HG02763 (cell line): ENCODE measurements at regions not wholly inside any gene's neighbourhood (a gene's known extent, or its start where the extent isn't known, plus 50 kb on each side); places are given as distances from the start of the nearest gene placed in this dataset.

ENCODE experiments used
- ATAC-seq: cut with Tn5 transposase; IDR thresholded peaks from one replicate; pipeline ENCODE4 v1.9.1; 2021; ENCODE audit warnings: mild to moderate bottlenecking, moderate library complexity; ENCODE audit not compliant: unreplicated experiment

DNA sequence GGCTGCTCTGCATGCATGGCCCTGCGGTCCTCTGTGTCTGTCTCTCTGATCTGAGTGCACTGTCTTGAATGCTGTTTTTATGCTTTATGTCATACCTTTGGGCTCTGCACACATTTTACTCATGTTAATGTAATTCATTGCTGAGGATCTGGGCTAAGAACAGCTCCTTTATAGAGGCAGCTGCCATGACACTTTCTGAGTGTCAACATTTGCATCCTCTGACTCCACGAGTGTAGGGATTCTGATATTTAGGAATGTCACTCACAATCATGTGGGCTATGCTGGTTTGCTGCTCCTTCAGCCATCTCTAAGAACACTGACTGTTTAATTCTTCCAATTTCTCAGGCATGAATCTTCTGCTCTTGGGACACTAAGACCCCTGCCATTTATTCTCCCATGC, 192.2 kb upstream of the CPEB2 start:
- no peak for ATAC-seq

DNA sequence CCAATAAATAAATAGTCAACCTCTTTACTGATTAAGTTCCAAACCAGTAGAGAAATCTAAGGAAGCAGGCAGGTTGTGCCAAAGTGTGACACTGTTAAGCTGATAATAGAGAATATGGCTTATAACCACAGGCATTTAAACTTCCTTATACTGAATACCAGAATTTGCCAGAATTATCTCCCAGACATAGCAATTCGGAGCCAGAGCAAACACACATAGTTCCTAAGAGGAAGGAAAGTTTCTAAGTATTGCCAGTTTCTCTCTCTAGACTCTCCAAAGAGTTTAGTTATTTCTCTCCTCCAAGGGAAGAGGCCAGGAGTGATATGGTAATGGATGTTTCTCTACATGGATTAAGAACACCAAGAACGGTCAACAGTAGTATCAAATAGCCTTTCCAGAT, 191.7 kb upstream of the CPEB2 start:
- no peak for ATAC-seq

DNA sequence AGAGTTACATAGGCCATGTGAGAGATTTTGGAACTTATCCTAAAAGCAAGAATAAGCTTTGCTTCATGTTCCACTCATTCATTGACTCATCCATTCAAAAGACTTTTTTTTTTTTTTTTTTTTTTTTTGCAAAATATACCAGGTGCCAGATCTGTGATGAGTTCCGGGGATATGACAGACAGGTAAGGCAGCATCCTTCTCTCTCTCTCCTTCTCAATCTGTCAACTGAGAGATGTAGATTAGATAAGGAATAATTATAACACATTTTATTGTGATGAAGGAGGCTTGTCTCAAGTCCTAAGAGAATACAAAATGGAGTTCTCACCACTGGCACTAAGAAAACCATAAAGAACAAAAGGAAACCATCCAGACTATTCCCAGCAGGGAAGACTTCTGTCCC, 190.2 kb upstream of the CPEB2 start:
- ATAC-seq: no peak

DNA sequence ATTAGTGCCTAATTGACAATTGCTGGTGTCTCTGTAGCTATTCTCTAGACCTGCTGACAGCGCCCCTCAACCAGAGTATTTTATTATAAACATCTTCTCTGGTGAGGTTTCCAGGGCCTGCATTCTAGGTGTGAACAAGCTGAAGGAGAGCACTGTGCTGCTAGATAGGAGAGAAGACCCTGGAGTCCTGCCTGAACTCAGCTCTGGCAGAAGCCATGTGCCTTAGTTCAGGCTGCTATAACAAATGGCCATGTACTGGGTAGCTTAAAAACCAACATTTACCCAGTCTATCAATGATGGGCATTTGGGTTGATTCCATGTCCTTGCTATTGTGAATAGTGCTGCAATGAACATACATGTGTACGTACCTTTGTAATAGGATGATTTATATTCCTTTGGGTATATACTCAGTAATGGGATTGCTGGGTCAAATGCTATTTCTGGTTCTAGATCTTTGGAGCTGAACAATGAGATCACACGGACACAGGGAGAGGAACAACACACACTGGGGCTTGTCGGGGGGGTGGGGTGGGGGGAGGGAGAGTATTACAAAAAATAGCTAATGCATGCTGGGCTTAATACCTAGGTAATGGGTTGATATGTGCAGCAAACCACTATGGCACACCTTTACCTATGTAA, 185.5 kb upstream of the CPEB2 start:
- no peak for ATAC-seq

DNA sequence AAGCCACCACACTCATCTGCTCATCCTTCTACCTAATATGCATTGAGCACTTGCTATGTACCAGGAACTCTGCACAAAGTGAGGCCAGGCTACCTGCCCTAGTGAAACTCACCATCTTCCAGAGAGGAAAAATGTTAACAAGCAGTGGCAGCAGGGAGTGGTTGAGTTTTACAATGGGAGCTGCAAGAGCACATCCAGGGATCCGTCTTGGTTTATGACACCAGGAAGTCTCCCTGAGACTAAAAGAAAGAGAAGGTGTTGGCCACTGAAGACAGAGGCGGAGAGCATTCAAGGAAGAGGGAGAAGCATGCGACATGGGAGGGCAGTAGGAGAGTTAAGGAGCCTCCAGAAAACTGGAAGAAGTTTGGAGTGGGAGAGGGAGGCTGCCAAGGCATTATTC, 178.1 kb upstream of the CPEB2 start:
- no peak for ATAC-seq

DNA sequence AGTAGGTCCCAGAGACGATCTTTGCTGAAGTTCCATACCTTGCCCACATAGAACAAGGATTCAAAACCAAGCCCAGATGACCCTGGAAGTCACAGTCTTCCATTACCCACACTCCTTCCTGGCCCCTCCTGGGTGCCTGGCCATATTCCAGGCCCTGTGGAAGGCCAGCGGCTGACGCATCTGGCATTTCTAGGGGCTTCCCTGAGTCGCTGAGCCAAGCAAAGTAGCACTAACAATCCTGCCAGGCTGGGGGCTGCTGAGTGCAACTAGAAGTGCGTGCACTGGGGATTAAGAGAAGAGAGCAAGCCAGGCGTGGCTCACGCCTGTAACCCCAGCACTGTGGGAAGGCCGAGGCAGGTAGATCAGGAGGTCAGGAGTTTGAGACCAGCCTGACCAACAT, 175.2 kb upstream of the CPEB2 start:
- ATAC-seq: no peak

DNA sequence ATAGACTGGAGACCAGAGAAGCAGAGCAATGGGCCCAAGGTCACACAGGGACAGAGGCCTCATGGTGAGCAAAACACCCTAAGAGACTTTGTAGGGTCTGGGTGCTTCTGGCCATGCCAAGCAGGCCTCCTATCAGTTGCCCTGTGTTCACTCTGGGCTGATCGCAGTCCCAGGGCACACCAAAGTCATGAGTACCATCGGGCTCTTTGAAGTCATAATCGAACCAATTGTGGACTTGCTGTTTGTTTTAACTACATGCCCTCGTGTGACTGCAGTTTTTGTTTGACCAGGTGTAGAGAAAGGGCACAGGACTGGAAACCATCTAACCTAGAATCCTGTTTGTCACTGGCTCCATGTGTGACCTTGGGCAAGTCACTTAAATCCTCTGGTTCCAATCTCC, 172.5 kb upstream of the CPEB2 start:
- no peak for ATAC-seq

DNA sequence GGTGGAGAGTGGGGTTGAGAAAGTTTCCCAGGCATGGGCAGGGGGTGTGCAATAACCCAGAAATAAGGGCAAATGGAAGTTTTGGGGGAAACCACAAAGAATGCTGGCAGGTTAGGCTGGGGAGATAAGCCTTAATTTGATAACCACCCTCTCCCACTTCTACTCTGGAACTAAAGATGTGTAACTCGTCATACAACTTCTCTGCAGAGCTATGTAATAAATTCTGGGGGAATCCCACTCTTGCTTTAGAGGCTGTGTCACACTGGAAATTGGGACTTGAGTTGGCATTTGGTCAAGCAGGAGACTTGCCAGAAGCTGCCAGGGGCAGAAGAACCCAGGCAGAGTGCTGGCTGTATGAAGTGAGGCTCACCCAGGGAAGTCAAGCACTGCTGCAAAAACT, 170.9 kb upstream of the CPEB2 start:
- no peak for ATAC-seq

DNA sequence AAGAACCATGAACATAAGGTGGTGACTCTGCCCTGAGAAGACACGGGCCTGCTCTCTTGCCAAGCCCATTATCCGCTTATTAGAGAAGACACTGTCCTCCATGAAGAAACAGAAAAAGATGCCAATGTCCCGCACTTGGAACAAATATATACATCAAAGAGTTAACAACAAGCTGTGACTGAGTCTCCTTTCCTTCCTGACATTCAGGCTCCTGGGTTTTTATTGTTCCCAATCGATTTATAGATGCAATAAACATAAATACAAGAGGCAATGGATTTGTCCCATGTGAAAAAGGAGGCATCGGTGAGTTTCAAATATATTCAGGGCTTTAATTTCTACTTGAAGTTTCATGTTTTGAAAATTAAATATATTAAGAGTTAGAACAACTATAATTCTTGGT, 169.2 kb upstream of the CPEB2 start:
- no peak for ATAC-seq

DNA sequence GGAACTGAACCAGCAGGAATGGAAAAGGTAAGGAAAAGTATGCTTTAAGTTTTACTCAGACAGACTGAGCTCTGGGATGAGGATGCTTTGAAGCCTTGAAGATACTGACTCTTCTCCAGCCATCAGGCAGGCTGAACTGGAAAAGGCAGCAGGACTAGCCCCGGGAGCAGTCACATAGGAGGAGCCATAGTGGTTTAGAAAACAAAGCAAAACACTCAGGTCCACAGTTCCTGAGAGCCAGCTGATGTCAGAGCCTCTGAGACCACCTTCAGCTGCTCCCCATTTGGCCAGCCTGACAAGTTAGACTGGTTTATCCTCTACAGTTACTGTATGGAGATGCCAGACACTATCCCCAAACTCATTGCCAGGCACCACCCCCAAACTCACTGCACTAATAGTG, 167.9 kb upstream of the CPEB2 start:
- no peak for ATAC-seq

DNA sequence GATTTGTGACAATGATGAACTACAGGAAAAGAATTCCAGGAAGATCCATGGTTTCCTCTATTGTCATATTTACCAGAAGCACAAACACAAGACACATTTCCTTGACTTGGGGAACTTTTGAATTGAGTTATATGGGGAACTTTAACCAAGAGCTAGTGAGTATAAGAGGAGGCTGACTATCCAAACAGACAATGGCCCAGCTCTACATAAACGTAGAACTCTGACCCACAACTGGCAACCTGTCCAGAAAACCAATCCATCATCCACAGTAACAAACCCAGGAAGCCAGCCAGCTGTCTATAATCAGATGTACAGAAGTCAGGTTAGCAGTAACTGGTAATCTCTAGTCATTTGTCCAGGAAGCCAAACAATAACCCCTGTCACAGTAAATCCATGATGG, 167.0 kb upstream of the CPEB2 start:
- no peak for ATAC-seq

DNA sequence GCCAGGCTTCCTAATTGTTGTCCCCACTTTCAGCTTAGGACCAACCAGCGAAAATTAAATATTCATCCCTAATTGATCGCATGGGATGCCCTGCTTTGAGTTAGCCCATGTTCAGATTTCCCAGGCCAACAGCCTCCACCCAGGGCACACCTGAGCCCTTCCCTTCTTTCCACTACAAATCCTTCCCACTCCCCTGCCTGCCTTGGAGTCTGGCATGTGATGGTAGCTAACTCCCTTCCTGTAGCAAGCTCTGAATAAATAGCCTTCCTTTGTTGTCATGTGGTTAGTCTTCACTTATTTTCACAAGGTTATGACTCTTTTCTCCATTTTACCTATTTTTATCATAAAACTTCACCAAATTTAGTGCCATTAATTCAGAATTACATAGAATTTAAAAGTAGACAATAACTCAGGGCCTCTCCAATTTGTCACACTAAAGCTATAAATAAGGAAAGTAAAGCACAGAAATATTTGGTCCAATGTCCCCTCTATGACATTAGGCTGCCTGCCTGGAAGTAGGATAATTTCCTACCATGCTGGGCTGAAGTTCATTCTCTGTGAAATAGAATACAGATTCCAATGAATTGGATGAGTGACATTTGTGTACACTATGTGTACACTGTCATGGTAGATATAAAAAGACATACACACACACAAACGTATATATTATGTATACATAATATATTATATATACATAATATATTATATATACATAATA, 166.4 kb upstream of the CPEB2 start:
- no peak for ATAC-seq

DNA sequence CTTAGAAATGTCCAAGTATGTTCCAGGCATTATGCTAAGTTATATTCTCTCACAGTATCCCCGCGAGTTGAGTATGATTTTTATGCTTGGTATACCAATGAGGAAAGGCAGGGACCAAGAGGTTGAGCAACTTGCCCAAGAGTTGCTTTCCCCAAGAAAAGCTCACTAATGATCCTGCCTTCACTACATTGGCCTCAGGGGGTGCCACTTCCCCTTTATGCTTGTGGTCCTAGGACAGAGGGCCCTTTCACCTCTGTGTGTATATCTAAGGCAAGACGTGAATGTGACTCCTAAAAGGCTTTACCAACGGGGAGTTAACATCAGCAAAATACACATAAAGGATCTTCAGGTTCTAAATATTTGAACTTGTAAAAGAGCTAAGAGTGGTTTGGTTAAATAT, 164.4 kb upstream of the CPEB2 start:
- no peak for ATAC-seq

DNA sequence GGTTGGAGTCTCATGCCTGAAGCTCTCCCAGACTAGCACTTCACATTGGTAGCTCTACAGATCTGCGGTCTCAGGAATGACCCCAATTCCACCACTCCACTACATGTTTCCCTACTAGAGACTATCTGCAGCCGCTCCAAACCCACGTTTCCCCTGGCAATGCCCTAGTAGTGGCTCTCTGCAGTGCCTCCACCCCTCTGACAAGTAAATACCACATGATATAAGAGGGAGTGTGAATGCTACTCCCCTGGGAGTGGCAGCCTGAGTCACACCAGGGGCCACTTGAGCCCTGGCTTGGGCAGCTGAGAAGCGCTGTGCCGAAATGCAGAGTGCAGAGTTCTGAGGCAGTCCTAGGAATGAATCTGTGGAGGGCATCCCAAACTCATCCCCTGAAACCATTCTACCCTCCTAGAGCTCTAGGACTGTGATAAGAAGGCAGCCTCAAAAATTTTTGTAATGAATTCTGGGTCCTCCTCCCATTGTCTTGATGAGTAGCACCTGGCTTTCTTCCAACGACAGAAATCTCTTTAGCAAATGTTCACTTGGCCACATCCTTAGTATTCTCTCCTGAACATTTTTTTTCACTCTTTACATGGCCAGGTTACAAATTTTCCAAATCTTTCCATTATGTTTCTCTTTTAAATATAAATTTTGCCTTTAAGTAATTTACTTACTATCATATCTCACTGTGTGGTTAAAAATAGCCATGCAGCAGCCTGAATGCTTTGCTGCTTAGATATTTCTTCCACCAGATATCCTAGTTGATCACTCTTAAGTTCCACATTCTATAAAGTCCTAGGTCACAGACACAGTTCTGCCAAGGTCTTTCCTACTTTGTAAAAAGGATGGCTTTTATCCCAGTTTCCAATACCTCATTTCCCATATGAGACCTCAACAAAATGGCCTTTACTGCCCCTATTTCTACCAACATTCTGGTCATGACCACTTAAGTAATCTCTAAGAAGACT, 160.2 kb upstream of the CPEB2 start:
- no peak for ATAC-seq

DNA sequence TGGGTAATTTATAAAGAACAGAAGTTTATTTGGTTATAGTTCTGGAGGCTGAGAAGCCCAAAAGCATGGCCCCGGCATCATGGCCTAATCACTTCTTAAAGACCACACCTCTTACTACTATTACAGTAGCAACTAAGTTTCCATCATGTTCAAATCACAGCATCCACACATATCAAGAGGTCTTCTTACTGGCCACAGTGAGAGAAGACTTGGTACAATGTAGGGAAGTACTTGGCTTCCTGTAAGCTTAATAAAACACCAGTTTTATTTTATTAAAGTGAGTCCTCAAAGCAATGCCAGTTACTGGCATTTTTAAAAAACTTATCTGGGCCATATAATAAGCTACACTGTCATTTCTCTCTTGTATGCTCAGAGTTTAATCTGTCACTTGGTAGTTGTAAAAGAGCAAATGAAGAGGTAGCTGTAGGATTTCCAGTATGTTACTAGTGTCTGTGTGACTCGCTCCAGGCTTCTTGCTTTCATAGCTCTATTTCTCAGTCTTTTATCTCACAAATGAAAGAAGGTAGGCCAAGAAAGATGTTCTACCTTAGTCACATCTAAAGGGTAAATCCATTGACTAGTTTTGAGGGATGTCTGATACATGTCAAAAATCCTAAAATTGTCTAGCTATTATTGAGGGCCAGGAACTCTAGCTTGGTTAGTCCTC, 159.2 kb upstream of the CPEB2 start:
- ATAC-seq: no peak

DNA sequence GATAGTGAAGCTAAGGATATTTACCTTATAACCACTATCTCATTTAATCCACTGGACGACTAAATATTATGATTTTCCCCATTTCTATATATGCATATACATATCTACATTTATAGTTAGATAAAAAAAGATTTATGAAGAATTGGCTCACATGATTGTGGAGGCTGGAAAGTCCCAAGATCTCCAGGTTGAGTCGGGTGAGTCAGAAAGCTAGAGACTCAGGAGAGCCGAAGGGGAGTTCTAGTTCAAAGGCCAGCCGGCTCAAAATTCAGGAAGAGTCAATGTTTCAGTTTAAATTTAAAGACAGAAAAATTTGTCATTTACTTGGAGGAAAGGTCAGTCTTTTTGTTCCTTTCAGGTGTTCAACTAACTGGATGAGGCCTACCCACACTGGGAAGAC, 158.2 kb upstream of the CPEB2 start:
- ATAC-seq: no peak

DNA sequence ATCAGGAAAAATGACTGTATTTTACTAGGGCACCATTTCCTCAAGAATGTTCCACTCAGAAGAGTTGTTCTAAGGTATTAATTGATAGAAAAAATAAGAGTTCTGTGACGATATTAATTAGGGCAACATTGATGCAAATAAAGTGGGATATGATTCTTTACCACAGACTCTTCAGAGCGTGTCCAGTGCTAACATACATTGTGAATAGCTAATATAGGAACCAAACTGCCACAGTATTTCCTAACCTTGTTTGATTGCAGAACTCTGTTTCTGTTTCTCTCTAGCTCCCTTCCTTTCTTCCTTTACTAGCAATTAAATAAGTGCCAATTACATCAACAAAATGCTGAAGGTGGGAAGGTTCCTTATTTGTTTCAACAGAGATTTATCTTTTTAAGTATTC, 154.1 kb upstream of the CPEB2 start:
- no peak for ATAC-seq

DNA sequence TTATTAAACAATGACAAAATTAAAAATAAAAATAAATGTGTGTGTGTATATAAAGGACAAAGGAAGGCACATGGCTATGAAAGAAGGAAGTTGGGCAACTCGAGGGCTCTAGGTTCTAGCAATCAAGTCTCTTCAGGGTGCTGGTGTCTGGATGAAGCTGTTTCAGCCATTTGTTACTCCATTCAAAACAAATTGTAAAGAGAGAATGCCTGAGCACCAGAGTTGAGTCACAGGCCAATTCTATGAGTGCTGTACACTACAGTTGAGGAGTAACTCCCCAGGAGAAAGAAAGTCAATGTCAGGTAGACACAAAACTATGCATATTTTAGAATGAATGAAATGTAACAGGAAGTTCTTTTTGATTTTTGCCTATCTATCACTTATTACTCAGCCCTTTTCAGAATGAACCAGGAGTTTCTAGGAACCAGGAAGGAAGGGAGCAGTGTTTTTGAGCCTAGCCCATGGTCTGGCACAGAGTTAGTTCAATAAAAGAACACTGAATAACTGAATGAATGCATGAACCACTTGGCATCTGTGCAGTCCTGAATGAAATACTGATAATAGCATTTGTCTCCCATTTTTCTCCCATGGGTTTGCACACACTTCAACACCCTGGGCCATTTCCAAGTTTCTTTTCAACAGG, 151.7 kb upstream of the CPEB2 start:
- ATAC-seq: no peak

DNA sequence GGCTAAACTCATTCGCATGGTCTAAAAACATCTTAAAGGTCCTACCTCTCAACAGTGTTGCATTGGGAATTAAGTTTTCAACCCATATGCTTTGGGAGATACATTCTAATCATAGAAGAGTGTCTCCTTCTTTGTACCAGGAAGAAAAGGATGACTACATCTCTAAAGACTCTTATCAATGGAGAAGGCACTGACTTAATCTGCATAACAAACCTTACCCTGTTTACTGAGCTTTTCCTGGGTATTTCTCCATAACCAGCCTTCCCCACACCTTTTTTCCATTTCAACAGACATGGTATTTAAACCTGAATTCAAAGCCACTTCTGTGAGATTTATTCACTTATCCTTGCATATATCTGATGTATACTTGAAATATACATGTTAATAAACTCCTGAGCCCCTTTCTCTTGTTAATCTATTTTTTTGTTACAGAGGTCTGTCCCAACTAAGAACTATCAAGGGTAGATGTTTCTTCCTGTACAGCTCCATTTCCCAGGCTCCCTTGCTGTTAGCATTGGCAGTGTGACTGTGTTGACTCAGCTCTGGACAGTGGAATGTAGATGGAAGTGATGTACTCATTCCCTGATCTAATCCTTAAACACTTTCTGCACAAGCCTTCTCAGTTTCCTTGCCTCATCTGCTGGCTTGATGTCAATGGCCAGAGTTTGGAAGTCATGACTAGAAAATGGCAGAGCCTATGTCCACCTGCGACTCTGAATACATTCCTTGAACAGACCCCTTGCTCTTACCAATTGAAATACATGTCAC, 148.9 kb upstream of the CPEB2 start:
- no peak for ATAC-seq

DNA sequence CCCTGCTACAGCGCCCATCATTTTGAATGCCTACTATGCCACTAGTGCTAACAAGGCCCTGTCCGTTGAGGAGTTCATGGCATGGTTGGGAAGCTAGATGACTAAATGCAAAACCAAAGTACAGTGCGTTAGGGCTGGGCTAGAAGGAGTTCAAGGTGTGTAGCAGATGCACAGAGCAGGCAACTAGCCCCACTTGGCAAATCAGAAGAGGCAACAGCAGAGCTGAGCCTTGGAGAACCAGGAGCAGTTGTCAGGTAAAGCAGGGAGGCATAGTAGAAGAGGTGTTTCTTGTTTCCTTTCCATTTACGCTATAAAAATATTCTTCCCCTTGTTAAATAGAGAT, 146.6 kb upstream of the CPEB2 start:
- ATAC-seq: no peak
